ENCODE measurements at regions not wholly inside any gene's neighbourhood (a gene's known extent, or its start where the extent isn't known, plus 50 kb on each side); places are given as distances from the start of the nearest gene placed in this dataset.

- DNase-seq = no peak
These were observed 85.2 kb upstream of the MAX start for GRCh38 chr14:65187421-65188049.

- no peak for DNase-seq
These were observed 88.0 kb upstream of the MAX start for GRCh38 chr14:65190312-65190711.

GRCh38 chr14:65191716-65192115 lies 89.4 kb upstream of the MAX start:
- no peak for DNase-seq

- DNase-seq = no peak
These were observed 90.4 kb upstream of the MAX start for GRCh38 chr14:65192686-65193085.

- DNase-seq = no peak
These were observed 91.7 kb upstream of the MAX start for GRCh38 chr14:65193916-65194590.

- DNase-seq = no peak
These were observed 92.9 kb upstream of the MAX start for GRCh38 chr14:65195042-65195719.

GRCh38 chr14:65198346-65198745 lies 96.0 kb upstream of the MAX start:
- no peak for DNase-seq

GRCh38 chr14:65200454-65200853 lies 98.1 kb upstream of the MAX start:
- DNase-seq = no peak

- DNase-seq = no peak
These were observed 101.3 kb upstream of the MAX start for GRCh38 chr14:65203574-65203973.

GRCh38 chr14:65204056-65204455 lies 101.7 kb upstream of the MAX start:
- DNase-seq = no peak

- DNase-seq = no peak
These were observed 103.7 kb upstream of the MAX start for GRCh38 chr14:65206078-65206447.

GRCh38 chr14:65206448-65207096 lies 104.3 kb upstream of the MAX start:
- no peak for DNase-seq

GRCh38 chr14:65208548-65208947 lies 106.2 kb upstream of the MAX start:
- DNase-seq = no peak

GRCh38 chr14:65210118-65210821 lies 108.0 kb upstream of the MAX start:
- no peak for DNase-seq

GRCh38 chr14:65210822-65211182 lies 108.5 kb upstream of the MAX start:
- no peak for DNase-seq

- peak in 1 of 2 experiments; percentile 10 for DNase-seq
These were observed 109.1 kb upstream of the MAX start for GRCh38 chr14:65211341-65211987.

GRCh38 chr14:65213316-65213715 lies 111.0 kb upstream of the MAX start:
- DNase-seq = no peak

- DNase-seq = peak in 1 of 2 experiments; percentile 12
These were observed 112.4 kb upstream of the MAX start for GRCh38 chr14:65214741-65215140.

GRCh38 chr14:65219353-65219752 lies 117.0 kb upstream of the MAX start:
- DNase-seq = no peak

- peak; percentile 72 to 78 for DNase-seq
These were observed 120.1 kb upstream of the MAX start for GRCh38 chr14:65222440-65222858.

GRCh38 chr14:65223636-65224035 lies 121.3 kb upstream of the MAX start:
- DNase-seq = peak; percentile 13 to 20

- DNase-seq = no peak
These were observed 122.5 kb upstream of the MAX start for GRCh38 chr14:65224799-65225198.
